GM19395 (cell line): ENCODE measurements at regions not wholly inside any gene's neighbourhood (a gene's known extent, or its start where the extent isn't known, plus 50 kb on each side); places are given as distances from the start of the nearest gene placed in this dataset.

Experiments
- ATAC-seq: cut with Tn5 transposase; IDR thresholded peaks from one replicate; pipeline ENCODE4 v1.9.1; 2021; ENCODE audit warnings: mild to moderate bottlenecking, moderate library complexity; ENCODE audit not compliant: unreplicated experiment

GRCh38 chr4:153075836-153076518 lies 128.3 kb upstream of the TRIM2 start:
- ATAC-seq = no peak

- ATAC-seq = no peak
Measured at GRCh38 chr4:153076861-153077260, 127.4 kb upstream of the TRIM2 start.

GRCh38 chr4:153079857-153080391 lies 124.3 kb upstream of the TRIM2 start:
- ATAC-seq = no peak

GRCh38 chr4:153081006-153081580 lies 123.2 kb upstream of the TRIM2 start:
- no peak for ATAC-seq

- no peak for ATAC-seq
Measured at GRCh38 chr4:153081693-153082092, 122.5 kb upstream of the TRIM2 start.

- ATAC-seq = no peak
Measured at GRCh38 chr4:153082322-153083301, 121.6 kb upstream of the TRIM2 start.

- peak; percentile 89 for ATAC-seq
Measured at GRCh38 chr4:153083447-153083947, 120.7 kb upstream of the TRIM2 start.

- ATAC-seq = no peak
Measured at GRCh38 chr4:153084224-153084979, 119.8 kb upstream of the TRIM2 start.

GRCh38 chr4:153084980-153085630 lies 119.1 kb upstream of the TRIM2 start:
- peak; percentile 57 for ATAC-seq

- ATAC-seq = no peak
Measured at GRCh38 chr4:153087671-153088194, 116.5 kb upstream of the TRIM2 start.

- no peak for ATAC-seq
Measured at GRCh38 chr4:153089742-153090141, 114.5 kb upstream of the TRIM2 start.

- no peak for ATAC-seq
Measured at GRCh38 chr4:153090181-153090580, 114.1 kb upstream of the TRIM2 start.

GRCh38 chr4:153090670-153091385 lies 113.4 kb upstream of the TRIM2 start:
- no peak for ATAC-seq

- no peak for ATAC-seq
Measured at GRCh38 chr4:153093396-153093795, 110.8 kb upstream of the TRIM2 start.

- no peak for ATAC-seq
Measured at GRCh38 chr4:153093802-153094201, 110.4 kb upstream of the TRIM2 start.

- ATAC-seq = no peak
Measured at GRCh38 chr4:153094435-153094834, 109.8 kb upstream of the TRIM2 start.

GRCh38 chr4:153095448-153096204 lies 108.6 kb upstream of the TRIM2 start:
- ATAC-seq = no peak

- ATAC-seq = no peak
Measured at GRCh38 chr4:153096344-153096743, 107.9 kb upstream of the TRIM2 start.
